ENCODE measurements at regions not wholly inside any gene's neighbourhood (a gene's known extent, or its start where the extent isn't known, plus 50 kb on each side); places are given as distances from the start of the nearest gene placed in this dataset.

- TF ChIP-seq POLR2A (IDR thresholded peaks at IDR 0.05) (no peak), CTCF (IDR thresholded peaks at IDR 0.05) (no peak), EP300 (IDR thresholded peaks at IDR 0.05) (no peak)
These were observed 583.2 kb upstream of the KLF4 start for GRCh38 chr9:108072740-108073139.
